Activated CD4-positive, alpha-beta T cell treated with anti-CD3 and anti-CD28 coated beads, Interleukin-2, amount 50 U/mL, for 24 hours (primary cell): ENCODE measurements at regions not wholly inside any gene's neighbourhood (a gene's known extent, or its start where the extent isn't known, plus 50 kb on each side); places are given as distances from the start of the nearest gene placed in this dataset.
"Not testable (repeated sequence)": the region's sequence is repeated elsewhere in the genome, so short reads cannot be mapped to it uniquely, and the experiment has no call there.

ENCODE experiments used
- DNase-seq, 2 donors: peaks; one replicate each; pipeline ENCODE4 v3.0.0-alpha.2; 2020; ENCODE audit warnings: low read depth in 1 of 2, low spot score in 1 of 2

DNA sequence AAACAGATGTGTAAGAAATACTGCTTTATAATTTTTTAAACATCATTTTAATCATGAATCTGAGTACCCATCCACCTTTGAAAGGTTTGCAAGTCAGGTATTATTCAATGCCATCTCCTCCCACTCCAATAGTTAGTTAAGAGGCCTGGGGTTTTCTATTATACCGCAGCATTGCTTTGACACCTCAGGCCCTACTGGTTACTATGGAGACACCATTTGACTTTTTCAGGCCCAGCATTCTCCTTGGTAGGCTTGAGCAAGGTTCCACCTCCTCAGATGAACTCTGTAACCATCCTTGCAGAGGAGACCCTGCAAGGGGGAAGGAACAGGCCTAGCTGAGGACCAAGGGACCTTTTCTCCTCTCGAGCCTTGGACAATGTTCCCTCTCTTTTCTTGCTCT lies 326.9 kb upstream of the NPSR1 start:
- no peak for DNase-seq

DNA sequence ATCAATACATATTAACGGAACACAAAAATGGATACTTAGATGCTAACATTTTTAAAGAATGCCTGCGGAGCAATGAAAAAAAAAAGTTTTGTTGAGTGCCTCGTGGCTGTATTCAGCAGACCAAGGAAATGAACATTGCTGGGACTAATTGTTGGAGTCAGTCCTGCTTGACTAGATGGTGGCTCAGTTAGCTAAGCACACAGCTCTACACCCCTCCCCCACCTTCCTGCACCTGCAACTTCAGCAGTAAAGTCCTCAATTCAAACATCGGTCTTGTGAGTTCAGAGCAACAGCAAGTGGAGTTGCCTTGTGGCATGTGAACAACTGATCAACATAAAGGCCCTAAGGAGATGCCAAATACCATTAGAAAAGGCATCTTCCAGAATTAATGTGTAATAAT lies 326.0 kb upstream of the NPSR1 start:
- DNase-seq: no peak

DNA sequence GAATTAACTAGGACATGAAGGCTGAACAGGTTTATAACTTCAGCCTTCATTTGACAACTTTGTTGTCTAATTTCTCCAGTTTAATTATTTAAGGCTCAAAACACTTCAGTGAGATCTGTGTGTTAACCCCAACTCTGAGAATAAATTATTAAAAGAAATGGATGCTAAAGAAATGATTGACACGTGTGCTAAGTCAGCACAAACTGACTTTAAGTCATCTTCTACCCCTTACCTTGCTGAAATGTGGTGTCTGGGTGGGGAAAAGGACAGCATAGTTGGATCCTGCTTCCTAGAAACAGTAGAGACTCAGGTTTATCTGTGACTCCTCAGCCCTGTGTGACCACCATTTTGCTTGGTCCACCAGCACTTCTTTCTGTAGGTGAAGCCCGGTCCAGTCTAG lies 324.8 kb upstream of the NPSR1 start:
- no peak for DNase-seq

DNA sequence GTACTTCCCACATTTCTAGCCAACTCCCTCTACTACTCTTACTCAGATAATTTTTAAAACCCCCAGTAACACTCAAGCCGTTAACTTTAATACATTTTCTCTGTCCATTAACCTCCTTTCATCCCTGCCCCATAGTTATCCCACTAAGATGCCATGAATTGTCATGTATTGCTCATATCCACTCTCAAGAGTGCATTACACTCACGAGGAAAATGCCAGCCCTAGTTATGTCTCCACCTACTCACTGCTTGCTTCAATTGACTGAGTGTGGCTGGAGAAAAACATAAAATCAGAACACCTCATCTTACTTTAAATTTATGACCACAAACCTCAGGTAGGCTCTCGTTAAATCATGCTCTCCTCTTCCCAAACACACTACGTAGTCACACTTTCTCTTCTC lies 324.1 kb upstream of the NPSR1 start:
- no peak for DNase-seq

DNA sequence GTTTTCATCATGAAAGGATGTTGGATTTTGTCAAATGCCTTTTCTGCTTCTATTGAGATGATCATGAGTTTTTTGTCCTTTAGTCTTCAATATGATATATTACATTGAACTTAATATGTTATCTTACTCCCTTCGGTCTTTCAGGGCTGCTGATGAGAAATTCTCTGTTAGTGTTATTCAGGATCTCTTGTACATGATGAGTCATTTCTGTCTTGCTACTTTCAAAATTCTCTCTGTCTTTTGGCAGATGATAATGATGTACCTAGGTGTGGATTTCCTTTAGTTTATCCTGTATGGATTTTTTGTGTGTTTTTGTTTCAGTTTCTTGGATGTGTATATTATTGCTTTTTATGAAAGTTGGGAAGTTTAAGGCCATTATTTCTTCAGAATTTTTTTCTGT lies 320.9 kb upstream of the NPSR1 start:
- no peak for DNase-seq

DNA sequence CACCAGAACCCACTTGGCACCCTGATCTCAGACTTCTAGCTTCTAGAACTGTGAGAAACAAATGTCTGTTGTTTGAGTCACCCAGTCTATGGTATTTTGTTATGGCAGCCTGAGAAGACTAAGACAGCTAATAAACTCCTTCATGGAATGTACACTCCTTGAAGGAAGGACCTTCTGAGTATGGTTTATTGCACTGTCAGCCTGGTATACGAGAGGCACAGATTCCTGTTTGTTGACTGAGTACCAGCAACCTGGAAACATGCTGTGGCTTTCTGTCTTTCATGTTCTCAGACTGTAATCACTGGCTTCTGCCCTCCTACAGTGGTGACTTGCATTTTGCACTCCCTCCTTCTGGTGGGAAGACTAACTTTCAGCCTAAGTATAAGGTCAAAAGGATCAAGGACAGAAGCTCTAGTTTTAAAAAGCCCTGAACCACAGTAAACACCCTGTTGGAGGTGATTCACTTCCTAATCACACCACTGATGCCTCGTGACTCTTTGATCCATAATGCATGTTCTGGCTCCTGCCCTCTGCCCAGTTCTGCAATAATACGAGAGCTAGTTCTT lies 319.0 kb upstream of the NPSR1 start:
- DNase-seq: no peak

DNA sequence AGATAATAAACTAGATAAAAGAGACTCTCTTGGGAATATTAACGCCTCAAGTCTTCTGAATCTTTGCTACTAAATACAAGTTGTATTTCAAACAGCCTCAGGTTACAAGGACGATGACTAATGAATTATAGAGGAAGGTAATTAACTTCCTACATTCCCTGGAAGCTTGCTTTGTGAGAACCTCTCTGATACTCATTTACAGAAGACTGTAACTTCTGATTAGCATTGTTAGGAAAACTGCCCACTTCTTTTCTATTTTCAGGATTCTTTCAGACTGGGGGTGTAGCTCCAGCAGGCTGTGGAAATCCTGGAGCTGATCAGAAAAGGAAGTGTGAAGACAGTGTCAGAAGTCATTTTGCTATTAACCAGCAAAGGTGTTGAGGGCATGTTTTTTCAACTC lies 316.7 kb upstream of the NPSR1 start:
- no peak for DNase-seq

DNA sequence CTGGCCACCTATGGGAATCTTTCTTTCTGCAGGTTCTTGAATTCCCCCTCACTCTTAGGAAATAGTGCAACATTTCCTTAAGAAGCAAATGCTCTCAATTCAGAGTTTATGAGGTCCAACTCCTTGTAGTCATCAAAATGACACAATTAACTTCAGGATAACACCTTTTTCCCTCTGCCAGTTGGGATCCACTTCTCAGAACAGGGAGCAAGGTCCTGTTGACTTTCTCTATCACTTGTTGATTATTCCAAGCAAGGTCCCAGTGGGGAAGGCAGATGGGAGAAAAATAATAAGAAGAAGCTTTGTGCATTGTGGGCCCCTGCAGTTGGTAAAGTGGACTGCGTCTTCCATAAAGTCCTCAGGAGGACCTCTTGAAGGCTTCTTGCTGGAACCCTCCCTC lies 315.6 kb upstream of the NPSR1 start:
- DNase-seq: no peak

DNA sequence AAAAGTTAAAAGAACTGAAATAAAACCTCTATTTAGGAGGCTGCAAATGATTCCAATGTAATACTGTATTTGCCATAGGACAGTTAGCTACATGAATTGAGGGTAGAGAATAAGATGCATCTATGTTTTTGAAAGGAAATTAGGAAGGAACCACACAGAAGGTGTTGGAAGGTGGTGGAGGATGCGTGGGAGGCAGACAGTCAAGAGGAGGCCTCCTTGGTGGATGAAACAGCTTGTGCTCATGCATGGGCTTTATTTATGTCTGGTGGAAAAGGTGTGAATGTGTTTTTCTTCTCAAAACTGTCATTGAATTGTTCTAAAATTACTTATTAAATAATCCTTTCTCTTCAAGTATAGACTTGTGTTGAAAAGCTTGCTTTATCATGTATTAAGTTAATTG lies 314.4 kb upstream of the NPSR1 start:
- no peak for DNase-seq

DNA sequence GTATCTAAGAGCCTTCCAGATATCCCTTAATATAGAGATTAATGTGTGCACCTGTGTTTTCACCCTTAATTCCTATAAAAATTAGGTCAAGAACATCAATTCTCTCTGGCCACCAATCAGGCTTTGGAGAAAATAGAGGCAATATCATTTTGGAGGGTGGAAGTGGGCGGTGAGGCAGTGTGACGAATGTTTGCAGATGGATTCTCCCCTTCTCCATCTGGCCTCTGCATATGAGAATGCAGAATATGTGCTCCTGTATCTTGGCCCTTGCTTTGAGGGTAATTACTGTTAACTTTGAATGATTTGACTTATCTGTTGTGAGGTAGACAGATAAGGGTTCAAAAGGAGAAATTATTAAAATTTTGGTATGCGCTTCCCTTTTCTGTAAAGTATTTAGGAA lies 304.0 kb upstream of the NPSR1 start:
- no peak for DNase-seq

DNA sequence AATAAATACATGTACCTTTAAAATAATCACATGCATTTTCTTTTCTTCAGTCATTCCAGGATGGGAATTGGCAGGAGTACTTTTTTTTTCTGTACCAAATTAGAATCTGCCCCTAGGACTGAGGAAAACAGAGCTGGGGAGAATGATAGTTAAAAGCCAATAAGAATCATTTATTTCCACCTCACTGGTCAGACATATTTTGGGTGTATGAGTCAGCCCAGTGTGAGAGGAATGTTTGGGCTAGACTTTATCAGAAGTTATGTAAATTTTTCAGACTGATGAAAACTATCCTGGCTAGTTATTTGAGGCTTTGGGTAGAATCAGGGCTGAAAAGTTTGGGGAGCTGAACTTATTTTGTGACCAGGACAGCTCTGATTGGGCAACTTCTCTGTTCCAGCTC lies 303.1 kb upstream of the NPSR1 start:
- no peak for DNase-seq

DNA sequence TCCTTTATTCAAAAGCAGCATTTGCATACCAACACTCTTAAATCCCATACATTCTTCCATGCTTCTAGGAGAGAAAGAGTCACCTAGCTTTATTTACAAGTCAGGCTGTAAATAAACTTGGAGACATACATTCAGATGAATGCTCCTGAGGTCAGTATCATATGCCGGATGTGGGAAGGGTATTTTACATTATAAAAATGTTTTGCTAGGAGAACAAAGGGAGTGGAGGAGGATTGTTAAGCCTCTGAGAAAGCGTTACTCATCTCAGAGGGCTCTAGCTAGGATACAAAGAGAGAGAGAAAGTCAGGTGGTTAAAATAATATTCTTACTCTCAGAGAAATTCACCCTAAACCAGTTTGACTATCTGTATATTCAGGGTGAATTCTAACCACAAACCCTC lies 300.9 kb upstream of the NPSR1 start:
- no peak for DNase-seq

DNA sequence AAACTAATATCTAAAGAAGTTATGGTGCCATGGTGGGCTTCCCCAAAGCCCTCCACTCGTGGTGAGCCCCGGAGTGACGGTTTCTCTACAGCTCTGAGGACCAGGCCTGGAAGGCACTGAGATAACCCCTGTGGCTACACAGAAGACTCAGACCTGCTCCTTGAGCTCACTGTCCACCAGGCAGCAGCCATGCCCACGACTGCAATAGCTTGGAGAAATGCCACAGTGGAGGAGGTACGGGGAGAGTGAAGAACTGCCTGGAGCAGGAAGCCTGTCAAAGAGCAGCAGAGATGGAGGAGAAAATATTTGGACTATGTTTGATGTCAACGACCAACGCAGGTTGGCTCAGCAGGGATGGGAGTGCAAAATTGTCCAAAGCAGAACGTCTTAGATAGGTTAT lies 300.1 kb upstream of the NPSR1 start:
- DNase-seq: no peak

DNA sequence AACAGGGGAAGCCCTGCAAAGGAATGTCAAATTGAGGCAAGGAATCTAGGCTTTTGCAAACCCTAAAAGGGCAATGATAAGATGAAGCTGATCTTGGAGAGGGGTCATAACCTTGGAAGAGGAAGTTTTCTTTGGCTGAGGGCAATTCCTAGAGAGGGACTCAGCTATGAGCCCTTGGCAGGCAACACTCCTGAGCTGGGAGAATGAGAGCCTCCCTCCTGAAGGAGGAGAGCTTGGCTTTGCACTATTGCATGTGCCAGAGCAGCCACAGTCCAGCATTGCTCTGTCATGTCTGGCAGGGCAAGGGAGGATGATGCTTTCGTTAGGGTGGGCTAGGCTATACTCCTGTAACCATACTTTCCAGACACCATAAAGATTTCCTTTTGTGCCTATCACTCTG lies 299.4 kb upstream of the NPSR1 start:
- not testable (repeated sequence) for DNase-seq

DNA sequence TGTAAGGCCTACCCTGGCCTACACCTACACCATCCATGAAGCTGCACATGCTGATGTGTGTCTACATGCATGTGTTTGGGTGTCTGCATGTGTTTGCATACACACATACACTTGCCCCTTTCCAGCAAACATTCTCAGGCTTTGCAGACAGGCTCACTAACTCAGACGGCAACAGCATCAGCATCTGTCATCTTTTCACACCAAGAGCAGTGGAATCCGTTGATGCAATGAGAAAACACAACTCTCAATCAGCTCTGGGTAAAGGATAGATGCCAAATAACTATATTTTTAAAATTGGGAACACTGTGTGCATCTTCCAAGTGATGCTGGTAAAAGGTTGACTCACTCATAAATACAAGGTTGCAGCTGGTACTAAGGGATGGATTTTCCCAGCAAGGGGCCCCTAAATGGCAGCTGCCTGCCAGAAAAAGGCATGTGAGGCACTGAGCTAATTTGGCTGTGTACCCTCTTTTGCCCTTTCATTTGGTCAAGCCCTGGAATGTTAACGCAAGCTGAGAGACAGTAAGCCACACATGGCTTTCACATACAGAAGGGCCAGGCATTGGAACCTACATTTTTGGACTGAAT lies 296.3 kb upstream of the NPSR1 start:
- no peak for DNase-seq

DNA sequence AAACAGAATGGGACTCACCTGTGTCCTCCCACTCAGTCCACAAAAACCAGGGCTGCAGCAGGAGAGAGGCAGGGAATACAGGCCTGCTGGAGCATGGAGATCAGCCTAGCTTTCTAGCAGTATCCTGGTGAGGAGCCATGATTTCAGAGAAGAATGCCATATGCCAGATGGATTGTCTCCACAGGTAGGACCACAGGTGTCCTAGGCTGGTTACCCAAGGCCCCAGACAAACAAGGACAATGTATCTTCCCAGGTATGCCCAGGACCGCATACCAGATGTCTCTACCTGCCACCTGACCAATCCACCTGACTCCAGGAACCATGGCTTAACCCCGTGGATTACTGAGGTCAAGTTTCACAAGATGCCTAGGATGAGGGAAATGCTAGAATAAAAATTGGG lies 295.4 kb upstream of the NPSR1 start:
- no peak for DNase-seq

DNA sequence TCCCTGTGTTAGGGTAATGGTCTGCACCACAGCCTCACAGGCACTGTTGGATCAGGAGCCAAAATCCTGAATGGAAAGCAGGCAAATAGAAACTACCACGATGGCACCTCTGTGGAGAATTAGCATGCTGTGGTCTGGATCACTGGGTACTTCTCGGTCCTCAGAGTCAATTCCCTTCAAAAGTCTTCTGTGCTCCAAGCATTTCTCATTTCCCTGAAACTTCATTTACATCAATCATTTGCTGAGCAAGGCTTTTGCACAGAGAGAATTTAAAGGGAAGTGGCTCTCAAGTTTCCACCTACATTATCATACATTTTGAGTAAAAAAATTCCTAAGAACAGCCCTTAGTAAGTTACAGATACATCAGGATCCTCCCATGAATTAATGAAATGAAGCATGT lies 293.9 kb upstream of the NPSR1 start:
- DNase-seq: no peak

DNA sequence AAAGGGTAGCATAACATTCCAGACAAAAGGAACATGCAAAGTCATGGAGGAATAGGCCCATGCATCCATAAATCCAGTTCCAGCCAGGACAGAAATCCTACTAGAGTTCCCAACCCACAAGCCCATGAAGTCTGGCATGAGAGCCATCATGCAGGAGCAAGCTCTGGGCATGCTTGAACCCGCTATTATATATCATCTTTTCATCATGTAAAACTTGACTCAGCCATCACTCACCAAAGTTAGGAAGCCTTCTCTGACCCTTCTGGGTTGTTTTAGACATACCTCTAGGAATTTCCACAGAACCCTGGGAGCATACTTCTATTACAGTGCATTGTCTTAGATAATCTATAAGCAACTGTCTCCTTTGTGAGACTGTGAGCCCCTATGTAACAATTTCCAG lies 293.0 kb upstream of the NPSR1 start:
- DNase-seq: no peak

DNA sequence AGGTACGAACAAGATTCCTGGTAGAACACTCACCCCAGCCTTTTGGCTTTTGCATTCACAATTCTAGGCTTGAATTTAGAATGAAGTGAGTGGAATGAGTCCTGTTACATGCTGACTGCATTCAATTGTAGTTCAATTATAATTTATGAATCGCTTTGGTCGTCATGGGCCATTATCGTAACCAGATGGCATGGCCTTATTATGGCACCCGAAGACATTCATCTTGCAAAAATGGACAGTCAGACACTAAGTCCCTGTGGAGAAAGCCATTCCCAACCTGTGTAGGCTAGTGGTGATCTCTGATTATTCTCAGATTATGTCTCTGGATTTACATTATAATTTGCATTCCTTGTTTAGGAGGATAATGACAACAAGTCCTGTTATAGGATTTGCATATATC lies 292.4 kb upstream of the NPSR1 start:
- DNase-seq: no peak

DNA sequence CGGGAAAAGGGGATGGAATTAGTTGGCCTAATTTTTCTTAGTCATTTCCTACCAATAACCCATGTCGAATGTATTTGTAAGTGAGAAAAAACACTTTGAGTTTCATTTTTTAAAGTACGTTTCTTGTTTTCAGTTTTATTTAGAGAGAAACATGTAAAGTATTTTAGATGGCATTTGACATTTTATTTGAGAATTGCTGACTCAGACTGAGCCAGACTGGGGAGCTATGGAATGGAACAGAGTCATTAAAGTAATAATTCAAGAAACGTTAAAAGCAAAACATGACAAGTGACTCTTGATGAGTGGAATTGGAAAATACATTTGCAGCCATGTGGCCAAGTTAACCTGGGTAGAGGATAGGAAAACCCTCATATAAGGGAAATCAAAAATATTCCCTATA lies 286.1 kb upstream of the NPSR1 start:
- no peak for DNase-seq

DNA sequence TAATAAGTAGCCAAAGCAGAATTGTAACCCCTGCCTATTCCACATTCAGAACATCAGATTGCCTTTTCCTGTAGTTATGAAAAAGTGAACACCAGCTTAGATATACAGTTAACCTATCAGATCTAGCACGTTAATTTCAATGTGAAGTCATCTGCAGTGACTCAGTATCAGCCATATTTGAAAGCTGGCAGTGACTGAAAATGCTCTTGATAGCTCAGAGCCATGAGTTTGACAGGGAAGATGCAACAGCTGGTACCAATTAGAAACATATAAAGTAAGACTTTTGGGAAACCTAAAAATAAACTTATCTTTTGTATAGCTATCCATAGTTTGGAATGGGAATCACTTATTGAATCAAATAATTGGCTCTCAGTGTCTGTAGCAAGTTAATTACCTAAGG lies 284.1 kb upstream of the NPSR1 start:
- no peak for DNase-seq

DNA sequence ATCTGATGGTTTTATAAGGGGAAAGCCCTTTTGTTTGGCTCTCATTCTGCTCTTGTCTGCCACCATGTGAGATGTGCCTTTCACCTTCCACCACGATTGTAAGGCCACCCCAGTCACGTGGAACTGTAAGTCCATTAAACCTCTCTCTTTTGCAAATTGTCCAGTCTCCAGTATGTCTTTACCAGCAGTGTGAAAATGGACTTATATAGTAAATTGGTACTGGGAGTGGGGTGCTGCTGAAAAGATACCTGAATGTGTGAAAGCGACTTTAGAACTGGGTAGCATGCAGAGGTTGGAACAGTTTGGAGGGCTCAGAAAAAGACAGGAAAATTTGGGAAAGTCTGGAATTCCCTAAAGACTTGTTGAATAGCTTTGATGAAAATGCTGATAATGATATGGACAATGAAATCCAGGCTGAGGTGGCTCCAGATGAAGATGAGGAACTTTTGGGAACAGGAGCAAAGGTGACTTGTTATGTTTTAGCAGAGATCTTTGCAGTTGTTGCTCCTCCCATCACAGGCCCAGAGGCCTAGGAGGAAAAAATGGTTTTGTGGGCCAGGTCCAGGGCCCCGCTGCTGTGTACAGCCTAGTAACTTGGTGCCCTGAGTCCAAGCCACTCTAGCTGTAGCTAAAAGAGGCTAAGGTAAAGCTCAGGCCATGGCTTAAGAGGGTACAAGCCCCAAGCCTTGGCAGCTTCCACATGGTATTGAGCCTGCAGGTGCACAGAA lies 275.7 kb upstream of the NPSR1 start:
- no peak for DNase-seq

DNA sequence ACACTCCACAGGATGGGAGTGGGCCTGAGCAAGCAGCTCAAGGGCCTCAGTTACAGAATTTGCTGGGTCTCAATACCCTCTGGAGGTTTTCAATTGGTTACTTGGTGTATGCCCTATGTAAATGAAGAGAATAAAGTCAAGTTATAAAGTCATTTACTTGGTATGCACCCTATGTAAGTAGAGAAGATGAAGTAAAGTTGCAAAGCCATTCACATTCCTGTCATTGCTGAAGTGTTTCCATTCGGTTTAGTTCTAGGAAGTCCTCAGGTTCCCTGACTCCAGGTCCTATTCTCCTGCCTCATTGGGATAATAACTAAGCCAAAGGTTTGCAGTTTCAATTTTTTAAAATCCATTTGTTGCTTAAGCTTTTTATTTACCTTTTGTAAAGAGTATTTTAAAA lies 272.6 kb upstream of the NPSR1 start:
- DNase-seq: no peak
